ENCODE measurements at regions not wholly inside any gene's neighbourhood (a gene's known extent, or its start where the extent isn't known, plus 50 kb on each side); places are given as distances from the start of the nearest gene placed in this dataset.
"Not testable (repeated sequence)": the region's sequence is repeated elsewhere in the genome, so short reads cannot be mapped to it uniquely, and the experiment has no call there.

DNA sequence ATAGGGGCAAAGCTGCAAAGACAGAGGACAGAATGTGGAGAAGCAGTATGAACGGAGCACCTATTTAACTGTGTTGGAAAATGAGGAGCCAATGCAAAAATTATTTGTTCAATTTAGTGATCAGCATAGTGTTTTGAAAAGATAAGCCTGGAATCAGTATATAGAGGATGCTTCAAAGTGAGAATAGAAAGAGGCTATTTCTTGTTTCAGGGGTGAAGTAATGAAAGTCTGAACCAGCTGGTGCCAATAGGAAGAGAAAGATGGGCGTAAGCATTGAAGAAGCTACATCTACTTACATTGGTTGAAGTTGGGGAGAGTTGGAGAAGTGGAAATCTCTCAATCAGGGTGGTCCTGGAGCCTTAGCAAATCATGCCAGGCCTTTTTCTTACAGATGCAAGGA, 77.3 kb upstream of the SLC38A4 start:
- Histone ChIP-seq H3K36me3 (ENCODE audit: low read depth, missing control alignments) (no peaks in the 10 kb centered on the region), H3K4me1 (no peaks in the 10 kb centered on the region), H3K9me3 (no peaks in the 10 kb centered on the region), H3K27me3 (no peaks in the 10 kb centered on the region), H3K27ac (no peak overlapping the region), H3K4me3 (no peak overlapping the region)
- intact Hi-C loops (cut with DNase I; ENCODE audit: low total_unique reads), result no loop called here
- DNase-seq, result no peak
- no peak for TF ChIP-seq POLR2A (IDR thresholded peaks at IDR 0.05)
- TF ChIP-seq, protein P1, sequence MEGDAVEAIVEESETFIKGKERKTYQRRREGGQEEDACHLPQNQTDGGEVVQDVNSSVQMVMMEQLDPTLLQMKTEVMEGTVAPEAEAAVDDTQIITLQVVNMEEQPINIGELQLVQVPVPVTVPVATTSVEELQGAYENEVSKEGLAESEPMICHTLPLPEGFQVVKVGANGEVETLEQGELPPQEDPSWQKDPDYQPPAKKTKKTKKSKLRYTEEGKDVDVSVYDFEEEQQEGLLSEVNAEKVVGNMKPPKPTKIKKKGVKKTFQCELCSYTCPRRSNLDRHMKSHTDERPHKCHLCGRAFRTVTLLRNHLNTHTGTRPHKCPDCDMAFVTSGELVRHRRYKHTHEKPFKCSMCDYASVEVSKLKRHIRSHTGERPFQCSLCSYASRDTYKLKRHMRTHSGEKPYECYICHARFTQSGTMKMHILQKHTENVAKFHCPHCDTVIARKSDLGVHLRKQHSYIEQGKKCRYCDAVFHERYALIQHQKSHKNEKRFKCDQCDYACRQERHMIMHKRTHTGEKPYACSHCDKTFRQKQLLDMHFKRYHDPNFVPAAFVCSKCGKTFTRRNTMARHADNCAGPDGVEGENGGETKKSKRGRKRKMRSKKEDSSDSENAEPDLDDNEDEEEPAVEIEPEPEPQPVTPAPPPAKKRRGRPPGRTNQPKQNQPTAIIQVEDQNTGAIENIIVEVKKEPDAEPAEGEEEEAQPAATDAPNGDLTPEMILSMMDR (IDR thresholded peaks at IDR 0.05), result no peak
- 90 to 94% methylated on average over 2 of the region's 2 CpGs for WGBS, 2 donors

DNA sequence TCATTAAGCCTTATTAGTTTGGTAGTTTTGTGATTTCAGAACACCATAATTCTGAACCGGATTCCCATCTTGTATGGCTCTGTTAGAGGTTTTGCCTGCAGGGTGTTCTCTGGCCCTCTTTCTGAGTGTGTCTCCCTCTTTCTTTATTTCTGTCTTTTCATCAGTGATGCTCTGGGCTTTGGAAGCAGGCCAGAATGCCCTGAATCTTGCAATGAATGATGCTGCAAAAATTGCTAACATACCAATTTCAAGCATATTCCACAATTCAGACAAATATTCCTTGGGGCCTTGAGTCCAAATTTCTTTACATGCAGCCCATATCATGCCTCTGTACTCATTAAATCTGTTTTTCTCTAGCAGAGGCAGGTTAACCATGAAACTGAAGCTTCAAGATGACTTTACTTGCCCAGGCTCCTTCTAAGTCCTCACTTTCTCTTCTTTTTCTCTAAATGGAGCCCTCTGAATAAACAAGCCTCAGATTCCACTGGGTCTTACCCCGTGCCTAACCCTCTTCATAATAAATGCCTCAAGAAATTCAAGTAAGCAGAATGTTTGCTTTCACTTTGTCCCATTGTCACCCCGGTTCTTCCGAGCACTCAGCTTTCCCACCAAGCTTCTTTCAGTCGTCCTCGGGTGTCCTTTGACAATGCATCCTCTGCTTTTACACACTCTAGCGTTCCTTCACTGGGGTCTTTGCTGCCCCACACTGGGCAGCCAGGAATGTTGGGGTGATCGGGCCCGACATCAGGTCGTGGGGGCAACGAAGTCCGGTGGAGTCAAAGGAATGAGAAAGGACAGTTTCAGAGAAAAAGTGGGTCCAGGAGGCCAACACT, 78.8 kb upstream of the SLC38A4 start:
- WGBS, 2 donors, result 73 to 84% methylated on average over 12 of the region's 12 CpGs

DNA sequence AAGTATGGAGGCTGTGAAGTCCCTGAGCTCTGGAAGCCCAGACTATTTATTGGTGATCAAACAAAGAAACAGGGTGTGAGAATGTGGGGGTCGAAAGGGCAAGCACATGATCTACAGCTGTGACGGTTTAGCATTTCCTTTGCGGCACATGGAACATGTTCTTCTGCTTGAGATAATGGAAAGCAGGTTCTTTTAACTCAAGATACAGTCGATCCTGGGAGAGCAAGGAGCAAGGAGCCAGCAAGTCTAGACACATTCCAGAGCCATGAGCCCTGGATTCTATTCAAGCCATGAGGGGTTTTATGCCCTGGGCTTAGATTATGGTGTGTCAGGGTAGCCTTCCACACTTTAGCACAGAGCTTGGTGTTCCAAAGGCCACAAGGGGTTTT, 79.4 kb upstream of the SLC38A4 start:
- intact Hi-C loops (cut with DNase I; ENCODE audit: low total_unique reads); H3K9me3 ChIP-seq; H3K27ac ChIP-seq; H3K4me1 ChIP-seq; H3K27me3 ChIP-seq; DNase-seq; H3K36me3 ChIP-seq (ENCODE audit: low read depth, missing control alignments); H3K4me3 ChIP-seq: not testable (repeated sequence)
- WGBS, 2 donors, result 53 to 55% methylated on average over 4 of the region's 4 CpGs

More for the DNA sequence above, 78.8 kb upstream of the SLC38A4 start:
- Histone ChIP-seq H3K4me3 (no peak overlapping the region), H3K27ac (no peak overlapping the region), H3K27me3 (no peaks in the 10 kb centered on the region), H3K4me1 (no peaks in the 10 kb centered on the region), H3K9me3 (no peaks in the 10 kb centered on the region), H3K36me3 (ENCODE audit: low read depth, missing control alignments) (no peaks in the 10 kb centered on the region)
- TF ChIP-seq, protein P1 (IDR thresholded peaks at IDR 0.05), result no peak
- no peak for TF ChIP-seq POLR2A (IDR thresholded peaks at IDR 0.05)
- no peak for DNase-seq
- intact Hi-C loops (cut with DNase I; ENCODE audit: low total_unique reads), result no loop called here

DNA sequence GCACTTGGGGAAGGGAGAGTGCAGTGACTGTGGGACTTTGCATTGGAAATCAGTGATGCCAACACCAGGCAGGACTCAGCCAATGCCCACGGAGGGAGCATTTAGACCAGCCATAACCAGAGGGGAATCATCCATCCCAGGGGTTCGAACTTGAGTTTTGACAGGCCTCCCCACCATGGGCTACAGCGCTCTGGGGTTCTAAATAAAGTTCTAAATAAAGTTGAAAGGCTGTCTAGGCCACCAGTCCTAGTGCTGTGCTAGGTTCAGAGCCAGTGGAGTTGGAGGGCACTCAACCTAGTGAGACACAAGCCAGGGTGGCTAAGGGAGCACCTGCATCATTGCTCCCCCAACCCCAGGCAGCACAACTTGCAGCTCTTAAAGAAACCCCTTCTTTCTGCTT, 82.0 kb upstream of the SLC38A4 start:
- intact Hi-C loops (cut with DNase I; ENCODE audit: low total_unique reads), result no loop called here
- H3K4me3 ChIP-seq, result no peak overlapping the region
- H3K27me3 ChIP-seq, result no peaks in the 10 kb centered on the region
- no peak overlapping the region for H3K27ac ChIP-seq
- H3K36me3 ChIP-seq (ENCODE audit: low read depth, missing control alignments), result no peaks in the 10 kb centered on the region
- H3K4me1 ChIP-seq, result no peaks in the 10 kb centered on the region
- TF ChIP-seq POLR2A (IDR thresholded peaks at IDR 0.05), result no peak
- TF ChIP-seq, protein P1 (IDR thresholded peaks at IDR 0.05), result no peak
- H3K9me3 ChIP-seq, result no peaks in the 10 kb centered on the region
- DNase-seq, result no peak
- WGBS, 2 donors, result 84 to 90% methylated on average over 3 of the region's 3 CpGs

DNA sequence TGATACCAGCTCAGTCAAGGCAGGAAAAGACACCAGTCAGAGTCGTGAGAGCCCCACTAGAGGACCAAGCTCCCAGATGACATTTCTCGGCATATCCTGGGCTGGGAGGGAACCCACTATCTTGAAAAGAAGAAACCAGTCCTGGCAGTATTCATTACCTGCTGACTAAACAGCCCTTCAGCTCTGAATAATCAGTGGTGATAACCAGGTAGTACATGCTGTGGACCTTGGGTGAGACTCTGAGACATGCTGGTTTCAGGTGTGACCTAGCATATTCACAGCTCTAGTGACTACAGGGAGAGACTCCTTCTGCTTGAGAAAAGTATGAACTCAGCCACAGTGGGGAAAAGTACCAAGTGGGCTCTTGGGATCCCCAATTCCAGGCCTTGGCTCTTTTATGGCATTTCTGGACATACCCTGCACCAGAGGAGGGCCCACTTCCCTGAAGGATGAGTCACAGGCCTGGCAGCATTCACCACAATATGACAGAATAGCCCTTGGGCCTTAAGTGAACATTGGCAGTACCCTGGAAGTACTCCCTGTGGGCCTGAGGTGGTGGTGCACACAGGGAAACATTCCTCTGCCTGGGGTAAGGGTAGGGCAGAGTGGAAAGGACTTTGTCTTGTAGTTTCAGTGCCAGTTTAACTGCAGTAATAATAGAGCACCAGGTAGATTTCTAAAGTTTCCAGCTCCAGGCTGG, 82.6 kb upstream of the SLC38A4 start:
- H3K27me3 ChIP-seq, result no peaks in the 10 kb centered on the region
- no peaks in the 10 kb centered on the region for H3K9me3 ChIP-seq
- no peak overlapping the region for H3K4me3 ChIP-seq
- WGBS, 2 donors, result 89 to 91% methylated on average over 2 of the region's 2 CpGs
- no peak for DNase-seq
- H3K36me3 ChIP-seq (ENCODE audit: low read depth, missing control alignments), result no peaks in the 10 kb centered on the region
- H3K4me1 ChIP-seq, result no peaks in the 10 kb centered on the region
- no peak overlapping the region for H3K27ac ChIP-seq
- intact Hi-C loops (cut with DNase I; ENCODE audit: low total_unique reads), result no loop called here
- TF ChIP-seq, protein P1 (IDR thresholded peaks at IDR 0.05), result no peak
- TF ChIP-seq POLR2A (IDR thresholded peaks at IDR 0.05), result no peak

Measured in testis (tissue), 2 donors.